ENCODE measurements at regions not wholly inside any gene's neighbourhood (a gene's known extent, or its start where the extent isn't known, plus 50 kb on each side); places are given as distances from the start of the nearest gene placed in this dataset.
"Not testable (repeated sequence)": the region's sequence is repeated elsewhere in the genome, so short reads cannot be mapped to it uniquely, and the experiment has no call there.

DNA sequence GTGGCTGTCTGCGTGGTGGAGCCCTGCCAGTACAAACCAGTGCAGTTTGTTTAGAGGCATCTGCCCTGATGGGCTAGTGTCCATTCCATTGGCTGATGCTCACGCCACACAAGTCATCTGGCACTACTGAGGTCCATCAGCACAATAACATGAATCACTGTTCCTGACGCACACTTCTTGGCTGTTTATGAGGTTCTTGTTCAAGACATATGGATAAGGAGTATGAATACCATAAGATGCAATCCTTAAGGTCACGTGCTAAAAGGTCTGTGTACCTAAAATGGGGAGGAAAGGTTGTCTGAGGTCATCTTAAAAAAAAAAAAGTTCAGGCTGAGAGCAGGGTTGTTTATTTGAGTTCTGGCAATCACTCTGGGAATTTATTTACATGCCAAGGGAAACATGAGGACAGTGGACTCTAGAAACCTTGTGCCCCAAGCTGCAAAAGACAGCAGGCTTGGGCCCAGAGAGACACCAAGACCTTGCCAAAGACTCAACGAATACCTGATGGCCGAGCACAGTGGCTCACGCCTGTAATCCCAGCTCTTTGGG, 54.1 kb upstream of the SHLD1 start:
- DNase-seq: no peak

DNA sequence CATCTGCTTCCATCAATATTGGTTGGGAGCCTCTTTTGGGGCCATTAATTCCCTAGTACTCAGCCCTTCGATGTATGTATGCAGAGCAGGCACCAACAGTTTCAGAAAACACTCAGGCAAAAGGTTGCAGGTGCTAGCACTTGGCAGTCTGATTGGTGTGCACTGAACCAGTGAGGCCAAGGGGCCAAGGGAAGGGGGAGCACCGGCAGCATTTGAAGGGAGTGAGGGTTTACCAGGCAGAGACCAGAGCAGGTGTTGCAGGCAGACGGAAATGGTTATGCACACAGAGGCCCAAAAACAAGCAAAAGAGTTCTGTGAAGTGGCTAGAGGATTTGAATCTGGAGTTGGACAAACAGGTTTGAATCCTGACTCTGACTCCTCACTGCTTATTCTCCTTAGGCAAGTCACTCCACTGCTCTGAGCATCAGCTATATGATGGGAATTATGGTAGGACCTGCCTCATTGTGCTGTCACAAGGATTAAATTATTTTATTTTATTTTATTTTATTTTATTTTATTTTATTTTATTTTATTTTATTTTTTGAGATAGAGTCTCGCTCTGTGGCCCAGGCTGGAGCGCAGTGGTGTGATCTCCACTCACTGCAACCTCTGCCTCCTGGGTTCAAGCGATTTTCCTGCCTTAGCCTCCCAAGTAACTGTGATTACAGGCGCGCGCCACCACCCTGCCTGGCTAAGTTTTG, 58.1 kb upstream of the SHLD1 start:
- DNase-seq: peak; percentile 31

DNA sequence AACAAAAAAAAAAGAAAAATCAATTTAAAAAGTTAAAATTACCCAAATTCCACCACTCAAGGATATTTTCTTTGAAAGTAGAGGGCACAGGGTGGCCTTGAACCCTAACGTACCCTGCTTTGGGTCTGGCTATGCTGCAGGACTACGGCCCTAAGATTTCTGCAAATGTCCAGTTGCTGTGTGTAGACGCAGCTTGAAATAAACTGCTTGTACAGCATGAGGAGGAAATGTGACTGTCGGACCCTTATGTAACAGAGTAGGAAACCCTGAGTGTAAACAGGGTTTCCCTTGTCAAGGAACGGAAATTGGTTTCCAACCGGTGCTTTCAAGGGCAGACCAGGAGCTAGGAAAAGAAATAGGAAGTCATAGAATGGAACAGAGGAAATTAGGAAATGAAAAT, 60.7 kb upstream of the SHLD1 start:
- DNase-seq: no peak

DNA sequence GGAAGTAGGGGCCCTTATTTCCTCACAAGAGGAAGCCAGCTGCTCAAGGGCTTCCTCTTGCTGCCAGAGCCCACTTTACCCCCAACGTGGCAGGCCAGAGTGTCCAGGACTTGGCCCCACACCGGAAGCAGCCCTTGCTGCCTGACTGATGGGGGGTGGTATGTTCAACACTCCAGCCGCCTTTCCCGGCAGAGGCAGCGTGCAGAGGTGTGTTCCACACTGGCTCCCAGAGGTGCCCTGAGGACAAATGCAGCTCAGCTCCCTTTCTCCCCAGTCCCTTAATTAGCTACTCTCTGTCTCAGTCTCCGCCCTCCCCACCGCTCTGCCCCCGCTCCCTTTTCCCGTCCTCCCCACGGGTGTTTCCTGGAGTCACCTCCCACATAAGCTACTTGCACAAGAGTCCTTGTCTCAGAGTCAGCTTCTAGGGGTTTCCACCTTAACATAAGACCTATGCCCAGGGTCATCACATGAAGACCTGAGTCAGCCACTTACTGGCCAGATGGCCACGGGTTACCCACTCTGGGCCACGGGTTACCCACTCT, 61.7 kb upstream of the SHLD1 start:
- no peak for DNase-seq

DNA sequence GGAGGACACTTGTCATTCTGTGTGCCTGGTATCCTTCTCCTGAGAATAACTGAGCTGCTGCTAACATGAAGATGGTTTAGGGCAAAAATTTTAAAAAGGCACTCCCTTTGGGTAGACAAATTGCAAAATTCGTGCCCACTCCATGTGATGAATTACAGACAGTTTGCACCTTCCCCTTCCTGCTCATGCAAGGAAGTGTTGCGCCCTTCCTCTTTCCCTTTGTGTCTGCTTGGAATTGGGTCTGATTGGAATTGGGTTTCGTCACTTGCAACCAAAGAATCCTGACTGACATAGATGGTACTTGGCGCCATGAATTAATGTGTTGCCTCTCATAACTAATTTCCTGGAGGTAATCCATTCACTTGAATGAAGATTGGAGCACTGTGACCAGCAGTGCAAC, 62.3 kb upstream of the SHLD1 start:
- DNase-seq: no peak

DNA sequence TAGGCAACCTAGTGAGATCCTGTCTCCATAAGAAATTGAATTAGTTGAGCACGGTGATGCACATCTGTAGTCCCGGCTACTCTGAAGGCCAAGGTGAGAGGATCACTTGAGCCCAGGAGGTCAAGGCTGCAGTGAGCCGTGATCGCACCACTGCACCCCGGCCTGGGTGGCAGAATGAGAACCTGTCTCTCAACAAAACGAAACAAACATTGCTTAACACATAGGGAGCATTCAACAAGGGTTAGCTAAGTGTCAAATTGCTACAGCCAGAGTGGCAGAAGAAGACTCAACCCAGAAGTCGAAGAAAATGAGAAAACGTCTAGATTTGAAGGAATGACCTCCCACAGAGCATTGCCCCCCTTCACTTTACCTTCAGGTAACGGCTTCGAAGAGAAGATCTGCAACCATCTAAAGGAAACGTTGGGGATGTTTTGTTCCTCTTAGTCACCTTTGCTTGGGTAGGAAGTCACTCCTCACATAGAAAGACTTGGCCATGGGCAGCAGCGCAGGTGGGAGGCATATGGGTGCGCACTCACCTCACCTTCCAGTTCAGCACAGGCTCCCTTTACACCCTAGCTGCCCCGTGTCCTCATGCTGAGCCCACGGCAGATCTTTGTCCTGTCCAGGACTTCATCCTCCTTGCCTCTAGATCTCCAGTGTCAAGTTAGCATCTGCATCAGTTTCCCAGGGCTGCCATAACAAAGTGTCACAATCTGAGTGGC, 63.7 kb upstream of the SHLD1 start:
- no peak for DNase-seq

DNA sequence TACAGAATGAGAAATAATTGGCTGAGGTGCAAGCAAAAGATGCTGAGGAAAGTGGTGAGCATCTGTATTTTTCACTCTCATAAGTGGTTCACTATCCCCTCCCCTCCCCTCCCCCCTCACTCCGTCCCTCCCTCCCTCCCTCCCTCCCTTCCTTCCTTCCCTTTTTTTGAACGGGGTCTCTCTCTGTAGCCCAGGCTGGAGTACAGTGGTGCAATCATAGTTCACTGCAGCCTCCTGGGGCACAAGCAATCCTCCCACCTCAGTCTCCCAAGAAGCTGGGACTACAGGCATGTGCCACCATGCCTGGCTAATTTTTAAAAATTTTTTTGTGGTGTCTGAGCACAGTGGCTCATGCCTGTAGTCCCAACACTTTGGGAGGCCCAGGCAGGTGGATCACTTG, 67.6 kb upstream of the SHLD1 start:
- not testable (repeated sequence) for DNase-seq

DNA sequence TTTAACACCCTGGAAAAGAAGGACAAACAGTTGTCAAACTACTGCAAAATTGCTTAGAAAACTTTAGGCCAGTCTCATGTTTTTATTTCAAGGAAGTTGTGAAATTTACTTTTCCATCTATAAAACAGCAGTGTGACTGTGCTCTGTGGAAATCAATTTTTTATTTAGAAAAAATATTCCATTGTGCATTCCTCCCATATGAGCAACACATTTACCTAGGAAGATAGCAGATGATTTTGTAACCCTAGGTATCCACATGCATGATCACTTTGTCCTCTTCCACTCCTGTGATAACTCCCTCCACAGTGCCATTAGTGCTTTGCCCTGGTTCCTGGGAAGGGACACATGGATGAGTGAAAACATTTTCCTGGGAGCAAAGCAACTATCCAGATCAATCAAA, 69.4 kb upstream of the GPCPD1 start:
- DNase-seq: no peak

DNA sequence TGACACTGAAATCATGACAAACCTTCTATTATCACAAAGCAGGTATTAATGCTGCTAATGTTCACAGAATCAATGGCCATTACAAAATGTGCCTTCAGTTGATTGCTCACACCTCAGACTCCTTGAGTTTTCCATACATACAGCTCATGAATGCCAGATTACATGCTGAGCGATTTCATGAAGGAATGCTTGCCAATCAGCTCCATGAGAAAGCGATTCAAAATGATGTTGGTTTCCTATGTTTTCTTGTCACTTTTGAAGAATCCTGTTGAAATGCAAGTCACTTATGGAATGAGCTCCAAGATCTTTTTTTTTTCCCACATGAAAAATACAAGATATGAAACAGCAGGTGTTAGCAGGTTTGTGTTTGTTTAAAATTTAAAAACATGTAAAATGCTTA, 68.0 kb upstream of the GPCPD1 start:
- no peak for DNase-seq

DNA sequence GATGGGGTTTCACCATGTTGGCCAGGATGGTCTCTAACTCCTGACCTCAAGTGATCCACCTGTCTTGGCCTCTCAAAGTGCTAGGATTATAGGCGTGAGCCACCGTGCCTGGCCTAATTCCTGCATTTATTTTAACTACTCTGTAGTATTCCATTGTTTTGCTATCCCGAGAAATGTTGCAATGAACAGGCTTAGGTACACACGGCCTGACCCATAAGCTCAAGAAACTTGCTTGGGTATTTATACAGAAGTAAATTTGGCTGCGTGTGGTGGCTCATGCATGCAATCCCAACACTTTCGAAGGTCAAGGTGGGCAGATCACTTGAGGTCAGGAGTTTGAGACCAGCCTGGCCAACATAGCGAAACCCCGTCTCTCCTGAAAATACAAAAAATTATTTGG, 67.1 kb upstream of the GPCPD1 start:
- not testable (repeated sequence) for DNase-seq

DNA sequence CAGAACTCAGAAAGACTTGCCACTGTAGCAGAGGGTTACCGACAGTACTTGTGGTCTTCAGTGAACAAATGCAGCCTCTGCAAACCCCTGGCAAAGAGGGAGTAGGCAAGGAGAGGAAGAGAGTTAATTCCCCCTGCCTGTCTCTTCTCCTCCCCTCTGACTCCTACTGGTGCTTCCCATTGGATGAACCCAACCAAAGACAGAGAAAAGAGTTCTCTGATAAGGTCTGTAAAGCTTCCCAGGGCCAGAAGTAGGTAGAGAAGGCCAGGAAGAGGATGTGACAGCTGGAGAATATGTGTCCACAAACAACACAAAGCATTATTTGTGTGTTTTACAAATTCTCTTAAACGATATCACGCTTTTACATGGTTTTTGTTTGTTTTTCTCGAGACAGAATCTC, 66.6 kb upstream of the GPCPD1 start:
- no peak for DNase-seq

DNA sequence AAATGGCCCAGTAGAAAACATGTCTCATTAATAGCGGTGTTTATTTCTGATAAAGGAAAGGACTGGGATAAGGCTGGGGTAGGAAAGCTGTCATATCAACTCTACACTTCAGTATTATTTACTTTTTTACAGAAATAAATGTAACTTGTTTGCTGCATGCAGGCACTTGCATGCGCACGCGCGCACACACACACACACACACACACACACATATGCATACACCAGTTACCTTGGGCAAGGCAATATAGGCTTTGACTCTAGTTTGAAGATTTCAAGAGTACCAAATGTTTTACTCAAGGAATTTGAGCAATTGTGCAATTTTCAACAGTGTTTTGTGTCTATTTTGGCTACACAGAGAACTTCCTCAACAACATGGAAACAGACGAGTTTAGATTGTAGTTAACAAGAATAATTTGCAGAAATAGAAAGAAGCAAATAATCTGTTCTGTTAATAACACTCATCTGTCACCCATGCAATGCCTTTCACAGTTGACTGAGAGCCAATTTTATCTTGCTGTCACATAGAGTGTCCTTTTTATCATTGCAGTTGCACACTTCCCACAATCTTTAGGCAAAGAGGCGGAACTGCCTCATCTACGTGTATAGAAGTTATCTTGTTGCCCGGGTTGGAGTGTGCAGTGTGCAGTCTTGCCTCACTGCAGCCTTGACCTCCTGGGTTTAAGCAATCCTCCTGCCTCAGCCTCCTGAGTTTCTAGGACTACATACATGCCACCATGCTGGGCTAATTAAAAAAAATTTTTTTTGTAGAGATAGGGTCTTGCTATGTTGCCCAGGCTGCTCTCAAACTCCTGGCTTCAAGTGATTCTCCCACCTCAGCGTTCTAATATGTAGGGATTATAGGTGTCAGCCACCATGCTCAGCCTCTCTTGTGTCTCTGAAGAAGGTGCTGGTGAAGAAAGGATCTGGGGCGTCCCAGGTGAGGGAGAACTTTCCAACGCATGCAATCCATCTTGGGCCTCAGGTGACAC, 64.6 kb upstream of the GPCPD1 start:
- DNase-seq: no peak

DNA sequence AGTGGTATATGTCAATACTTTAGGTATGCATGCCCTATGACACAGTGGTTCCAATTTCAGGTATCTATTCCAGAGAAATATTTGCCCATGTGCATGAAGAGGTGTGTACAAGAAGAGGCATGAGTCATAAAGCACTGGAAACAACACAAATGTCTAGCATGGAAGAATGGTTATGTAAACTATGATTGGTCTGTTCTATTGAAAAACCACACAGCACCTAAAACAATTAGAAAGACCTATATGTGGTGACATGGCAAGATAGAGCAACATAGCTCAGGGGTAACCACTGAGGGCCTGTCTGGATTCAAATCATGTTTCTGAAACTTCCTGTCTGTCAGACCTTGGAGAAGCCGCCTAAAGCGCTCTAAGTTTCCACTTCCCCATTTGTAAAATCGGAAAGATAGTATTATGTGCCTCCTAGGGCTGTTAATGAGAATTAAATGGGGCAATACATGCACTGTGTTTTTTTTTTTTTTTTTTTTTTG, 63.4 kb upstream of the GPCPD1 start:
- no peak for DNase-seq

DNA sequence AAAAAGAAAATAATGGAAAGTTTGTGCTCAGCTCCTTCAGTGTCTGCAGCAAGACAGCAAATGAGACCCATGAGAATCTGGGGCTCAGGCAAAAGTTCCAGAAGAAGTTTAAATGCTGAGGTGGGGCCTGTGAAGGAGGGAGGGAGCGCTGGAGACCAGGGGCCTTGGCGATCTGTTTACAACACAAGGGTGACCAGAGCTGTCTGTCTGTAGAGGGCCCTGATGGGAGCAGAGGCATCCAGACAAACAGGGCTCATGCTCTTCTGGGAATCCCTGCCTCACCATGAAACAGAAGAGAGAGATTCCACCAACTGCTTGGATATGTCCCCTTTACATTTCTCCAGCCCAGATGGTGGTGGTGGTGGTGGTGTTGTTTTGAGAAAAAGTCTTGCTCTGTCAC, 60.1 kb upstream of the GPCPD1 start:
- DNase-seq: no peak

DNA sequence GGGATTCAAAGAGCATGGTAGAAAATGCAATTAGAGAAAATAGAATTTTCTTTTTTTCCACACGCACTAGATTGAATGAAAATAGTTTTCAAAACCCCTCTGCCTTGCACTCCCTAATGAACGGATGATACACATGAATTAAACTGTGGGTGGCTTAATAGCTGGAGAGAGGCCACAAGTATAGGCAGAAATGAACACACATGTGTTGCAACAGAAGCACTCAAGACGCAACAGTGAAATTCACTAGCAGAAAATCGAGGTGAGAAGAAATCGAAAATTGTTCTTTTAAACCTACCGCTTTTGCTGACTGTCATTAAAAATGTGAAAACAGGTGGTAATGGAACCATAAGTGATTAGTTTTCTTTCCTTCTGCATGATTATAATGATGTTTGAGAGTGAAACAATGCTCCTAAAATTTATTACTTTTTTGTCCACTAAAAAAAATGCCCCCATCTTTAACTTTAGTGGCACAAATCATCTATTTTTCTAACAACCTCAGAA, 59.3 kb upstream of the GPCPD1 start:
- DNase-seq: no peak

DNA sequence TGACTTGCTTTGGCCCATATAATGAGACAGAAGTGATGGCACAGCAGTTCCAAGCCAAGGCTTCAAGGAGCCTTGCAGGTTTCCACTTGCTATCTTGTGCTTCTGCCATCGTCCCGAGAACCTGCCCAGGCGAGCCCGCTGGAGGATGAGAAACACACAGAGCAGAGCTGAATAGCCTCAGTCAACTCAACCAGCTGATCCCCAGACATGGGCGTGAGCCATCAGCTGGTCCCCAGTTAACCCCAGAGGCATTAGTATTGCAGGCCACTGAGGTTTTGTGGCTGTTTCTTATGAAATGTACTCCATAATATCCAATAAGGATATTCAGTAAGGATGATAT, 57.7 kb upstream of the GPCPD1 start:
- DNase-seq: no peak

DNA sequence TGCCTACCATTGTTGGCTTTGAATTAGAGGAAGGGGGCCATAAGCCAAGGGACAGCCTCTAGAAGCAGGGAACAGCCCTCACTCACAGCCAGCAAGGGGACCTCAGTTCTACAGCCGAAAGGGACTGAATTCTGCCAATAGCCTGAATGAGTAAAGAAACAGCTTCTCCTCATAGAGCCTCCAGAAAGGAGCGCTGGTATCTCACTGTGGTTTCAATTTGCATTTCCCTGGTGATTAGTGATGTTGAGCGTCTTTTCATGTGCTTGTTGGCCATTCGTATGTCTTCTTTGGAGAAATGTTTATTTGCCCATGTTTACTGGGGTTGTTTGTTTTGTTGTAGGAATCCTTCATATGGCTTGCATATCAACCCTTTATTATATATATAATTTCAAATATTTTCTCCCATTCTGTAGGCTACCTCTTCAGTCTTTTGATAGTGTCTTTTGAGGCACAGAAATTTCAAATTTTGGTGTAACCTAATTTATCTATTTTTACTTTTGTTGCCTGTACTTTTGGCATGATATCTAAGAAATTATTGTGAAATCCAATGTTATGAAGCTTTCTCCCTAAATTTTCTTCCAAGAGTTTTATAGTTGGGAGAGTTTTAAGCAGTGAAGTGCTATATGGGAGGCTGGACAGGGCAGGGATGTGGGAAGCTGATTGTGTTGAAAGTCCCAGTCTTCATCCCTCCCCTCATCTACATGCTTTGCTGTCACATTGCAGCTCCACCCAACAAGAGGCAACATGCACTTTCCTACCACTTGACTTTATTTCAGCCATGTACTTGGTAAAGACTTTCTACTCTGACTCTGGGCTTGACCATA, 57.1 kb upstream of the GPCPD1 start:
- no peak for DNase-seq

DNA sequence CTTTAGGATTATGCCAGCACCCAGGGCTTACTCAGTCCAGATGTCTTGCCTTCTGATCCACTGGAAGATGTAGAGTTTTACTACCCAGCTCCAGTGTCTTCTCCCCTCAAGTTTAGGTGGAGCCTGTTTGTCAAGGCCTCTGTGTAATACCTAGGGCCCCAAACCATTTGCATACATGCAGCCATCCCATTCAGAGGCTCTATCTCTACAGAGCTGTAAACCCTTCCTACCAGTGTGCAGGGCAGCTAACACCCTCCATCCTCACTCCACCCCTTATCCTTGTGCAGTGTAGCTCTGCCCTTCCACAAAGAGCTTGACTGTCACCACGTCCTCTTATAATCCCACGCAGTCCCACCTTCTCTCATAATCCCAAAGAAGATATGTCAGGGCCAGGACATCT, 54.6 kb upstream of the GPCPD1 start:
- DNase-seq: no peak

DNA sequence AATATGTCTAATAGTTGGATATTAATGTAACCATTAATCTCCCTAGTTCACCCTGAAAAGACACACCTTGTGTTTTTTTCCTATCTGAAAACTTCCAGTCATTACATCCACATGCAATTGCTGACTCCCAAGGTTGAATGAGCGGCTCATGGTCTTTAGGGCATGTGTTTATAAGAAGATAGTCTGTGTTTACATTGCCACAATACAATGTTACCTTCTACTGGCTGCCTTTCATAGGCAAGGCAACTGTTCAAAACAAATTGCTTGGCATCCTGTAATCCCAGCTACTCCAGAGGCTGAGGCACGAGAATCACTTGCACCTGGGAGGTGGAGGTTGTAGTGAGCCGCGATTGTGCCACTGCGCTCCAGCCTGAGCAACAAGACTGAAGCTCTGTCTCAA, 52.6 kb upstream of the GPCPD1 start:
- DNase-seq: no peak

DNA sequence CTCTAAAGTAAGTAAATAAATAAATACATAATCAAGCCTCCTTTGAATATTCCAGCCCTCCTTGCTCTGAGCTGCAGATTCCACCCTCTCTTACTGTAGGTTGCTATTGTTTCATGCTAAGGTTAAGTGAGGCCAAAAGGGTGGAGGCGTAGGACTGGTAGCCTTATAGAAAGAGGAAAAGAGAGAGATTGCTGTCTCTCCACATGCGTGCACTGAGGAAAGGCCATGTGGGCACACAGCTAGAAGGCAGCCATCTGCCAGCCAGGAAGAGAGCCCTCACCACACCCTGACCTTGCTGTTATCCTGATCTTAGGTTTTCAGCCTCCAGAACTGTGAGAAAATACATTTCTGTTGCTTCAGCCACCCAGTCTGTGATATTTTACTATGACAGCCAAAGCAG, 52.0 kb upstream of the GPCPD1 start:
- DNase-seq: no peak

DNA sequence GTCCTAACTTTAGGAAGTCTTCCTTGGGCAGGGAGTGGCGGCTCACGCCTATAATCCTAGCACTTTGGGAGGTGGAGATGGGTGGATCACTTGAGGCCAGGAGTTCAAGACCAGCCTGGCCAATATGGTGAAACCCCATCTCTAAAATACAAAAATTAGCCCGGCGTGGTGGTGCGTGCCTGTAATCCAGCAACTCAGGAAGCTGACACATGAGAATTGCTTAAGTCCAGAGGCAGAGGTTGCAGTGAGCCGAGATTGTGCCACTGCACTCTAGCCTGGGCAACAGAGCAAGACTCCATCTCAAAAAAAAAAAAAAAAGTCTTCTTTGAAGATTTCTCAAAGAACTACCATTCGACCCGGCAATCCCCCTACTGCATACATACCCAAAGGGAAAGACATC, 50.0 kb upstream of the GPCPD1 start:
- DNase-seq: not testable (repeated sequence)

All from renal pelvis (tissue), 1 donor.